ENCODE measurements at regions not wholly inside any gene's neighbourhood (a gene's known extent, or its start where the extent isn't known, plus 50 kb on each side); places are given as distances from the start of the nearest gene placed in this dataset.

- H3K27ac ChIP-seq: no peak overlapping the region
- 92 to 95% methylated on average over 6 to 11 of the region's 16 CpGs for WGBS, 2 donors (ENCODE audit: low coverage in 1 of 2)
- no peak overlapping the region for H3K4me3 ChIP-seq
- H3K9me3 ChIP-seq: no peaks in the 10 kb centered on the region
- H3K4me1 ChIP-seq: peaks cover 0 to 30% (median 7%) of the 10 kb centered on the region in 3 donors
- no peaks in the 10 kb centered on the region for H3K27me3 ChIP-seq
- ATAC-seq: no peak
- TF ChIP-seq EP300 (IDR thresholded peaks at IDR 0.05): no peak
- TF ChIP-seq CTCF (IDR thresholded peaks at IDR 0.05): no peak
- no peak for TF ChIP-seq POLR2A (IDR thresholded peaks at IDR 0.05)
- no peak for TF ChIP-seq POLR2AphosphoS5 (IDR thresholded peaks at IDR 0.05)
- peaks cover 0 to 21% of the 10 kb centered on the region in 2 donors for H3K36me3 ChIP-seq
Measured at GRCh38 chr4:3343358-3343757, 50.5 kb downstream of the RGS12 start.

- peaks cover 0 to 30% (median 7%) of the 10 kb centered on the region in 3 donors for H3K4me1 ChIP-seq
- ATAC-seq: no peak
- H3K27ac ChIP-seq: no peak overlapping the region
- no peak for TF ChIP-seq EP300 (IDR thresholded peaks at IDR 0.05)
- no peak for TF ChIP-seq CTCF (IDR thresholded peaks at IDR 0.05)
- no peak for TF ChIP-seq POLR2A (IDR thresholded peaks at IDR 0.05)
- H3K9me3 ChIP-seq: no peaks in the 10 kb centered on the region
- WGBS, 2 donors (ENCODE audit: low coverage in 1 of 2): 80% methylated on average over 1 of the region's 9 CpGs; no CpG with 5 or more reads in 1 of the 2 donors
- H3K36me3 ChIP-seq: peaks cover 0 to 21% of the 10 kb centered on the region in 2 donors
- H3K27me3 ChIP-seq: no peaks in the 10 kb centered on the region
- no peak overlapping the region for H3K4me3 ChIP-seq
Measured at GRCh38 chr4:3344104-3344503, 51.3 kb downstream of the RGS12 start.

GRCh38 chr4:3344596-3344995 lies 51.8 kb downstream of the RGS12 start:
- 50 to 100% methylated on average over 1 to 2 of the region's 4 CpGs for WGBS, 2 donors (ENCODE audit: low coverage in 1 of 2)
- peaks cover 0 to 30% (median 7%) of the 10 kb centered on the region in 3 donors for H3K4me1 ChIP-seq
- H3K27me3 ChIP-seq: no peaks in the 10 kb centered on the region
- H3K4me3 ChIP-seq: no peak overlapping the region
- H3K27ac ChIP-seq: no peak overlapping the region
- TF ChIP-seq POLR2A (IDR thresholded peaks at IDR 0.05): no peak
- TF ChIP-seq EP300 (IDR thresholded peaks at IDR 0.05): no peak
- TF ChIP-seq POLR2AphosphoS5 (IDR thresholded peaks at IDR 0.05): no peak
- TF ChIP-seq CTCF (IDR thresholded peaks at IDR 0.05): no peak
- ATAC-seq: no peak
- H3K36me3 ChIP-seq: peaks cover 0 to 21% of the 10 kb centered on the region in 2 donors
- no peaks in the 10 kb centered on the region for H3K9me3 ChIP-seq

GRCh38 chr4:3345384-3345783 lies 52.6 kb downstream of the RGS12 start:
- Histone ChIP-seq H3K4me3 (no peak overlapping the region), H3K9me3 (no peaks in the 10 kb centered on the region), H3K27ac (no peak overlapping the region), H3K4me1 (peaks cover 0 to 29% (median 7%) of the 10 kb centered on the region in 3 donors), H3K27me3 (no peaks in the 10 kb centered on the region), H3K36me3 (peaks cover 0 to 21% of the 10 kb centered on the region in 2 donors)
- ATAC-seq: no peak
- 83 to 93% methylated on average over 4 to 5 of the region's 5 CpGs for WGBS, 2 donors (ENCODE audit: low coverage in 1 of 2)
- TF ChIP-seq POLR2AphosphoS5 (IDR thresholded peaks at IDR 0.05) (no peak), CTCF (IDR thresholded peaks at IDR 0.05) (no peak), POLR2A (IDR thresholded peaks at IDR 0.05) (no peak), EP300 (IDR thresholded peaks at IDR 0.05) (no peak)

- no peak for TF ChIP-seq POLR2AphosphoS5 (IDR thresholded peaks at IDR 0.05)
- TF ChIP-seq CTCF (IDR thresholded peaks at IDR 0.05): peak; percentile 81 to 95 (median 92)
- TF ChIP-seq POLR2A (IDR thresholded peaks at IDR 0.05): no peak
- Histone ChIP-seq H3K4me1 (peaks cover 0 to 24% (median 7%) of the 10 kb centered on the region in 3 donors), H3K4me3 (no peak overlapping the region), H3K27me3 (no peaks in the 10 kb centered on the region), H3K9me3 (no peaks in the 10 kb centered on the region), H3K36me3 (peaks cover 0 to 21% of the 10 kb centered on the region in 2 donors), H3K27ac (no peak overlapping the region)
- WGBS, 2 donors (ENCODE audit: low coverage in 1 of 2): 33 to 53% methylated on average over 3 to 4 of the region's 4 CpGs
- peak; percentile 89 for ATAC-seq
Measured at GRCh38 chr4:3346146-3346545, 53.3 kb downstream of the RGS12 start.
